Gastroesophageal sphincter (tissue), 3 donors: ENCODE measurements at regions not wholly inside any gene's neighbourhood (a gene's known extent, or its start where the extent isn't known, plus 50 kb on each side); places are given as distances from the start of the nearest gene placed in this dataset.

Source experiments
- POLR2A ChIP-seq, 2 donors: fragments of 450-650 bp; IDR thresholded peaks; one replicate each; pipeline ENCODE4 v1.6.1; 2017; ENCODE audit warnings: antibody characterized with exemption in 2 of 2, mild to moderate bottlenecking in 2 of 2, moderate library complexity in 1 of 2
- POLR2AphosphoS5 ChIP-seq: sonication (generic); formaldehyde crosslinking; IDR thresholded peaks from one replicate; pipeline ENCODE4 v1.6.1; 2017; ENCODE audit warnings: antibody characterized with exemption
- TF ChIP-seq, protein P1 (sequence below), 4 experiments: fragments of 200-600 bp in 2 of 4; fragments of 450-650 bp in 2 of 4; sonication (generic) in 1 of 4; IDR thresholded peaks; one replicate each; pipeline ENCODE4 v1.5.1; 2017 to 2019; ENCODE audit warnings: antibody characterized with exemption in 4 of 4, mild to moderate bottlenecking in 2 of 4, moderate library complexity in 2 of 4

DNA sequence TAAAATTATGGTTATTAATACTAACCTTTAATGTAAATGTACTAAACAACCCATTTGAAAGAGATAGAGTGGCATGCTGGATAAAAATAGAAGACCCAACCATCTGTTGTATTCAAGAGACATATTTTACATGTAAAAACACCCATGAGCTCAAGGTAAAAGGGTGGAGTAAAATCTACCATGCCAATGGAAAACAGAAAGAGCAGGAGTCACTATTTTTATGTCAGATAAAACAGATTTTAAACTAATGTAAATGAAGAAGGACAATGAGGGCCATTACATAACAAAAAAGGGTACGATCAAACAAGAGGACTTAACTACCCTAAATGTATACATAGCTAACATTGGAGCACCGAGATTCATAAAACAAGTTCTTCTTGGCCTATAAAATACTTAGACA, 66.3 kb downstream of the ITM2A start:
- TF ChIP-seq, protein P1, sequence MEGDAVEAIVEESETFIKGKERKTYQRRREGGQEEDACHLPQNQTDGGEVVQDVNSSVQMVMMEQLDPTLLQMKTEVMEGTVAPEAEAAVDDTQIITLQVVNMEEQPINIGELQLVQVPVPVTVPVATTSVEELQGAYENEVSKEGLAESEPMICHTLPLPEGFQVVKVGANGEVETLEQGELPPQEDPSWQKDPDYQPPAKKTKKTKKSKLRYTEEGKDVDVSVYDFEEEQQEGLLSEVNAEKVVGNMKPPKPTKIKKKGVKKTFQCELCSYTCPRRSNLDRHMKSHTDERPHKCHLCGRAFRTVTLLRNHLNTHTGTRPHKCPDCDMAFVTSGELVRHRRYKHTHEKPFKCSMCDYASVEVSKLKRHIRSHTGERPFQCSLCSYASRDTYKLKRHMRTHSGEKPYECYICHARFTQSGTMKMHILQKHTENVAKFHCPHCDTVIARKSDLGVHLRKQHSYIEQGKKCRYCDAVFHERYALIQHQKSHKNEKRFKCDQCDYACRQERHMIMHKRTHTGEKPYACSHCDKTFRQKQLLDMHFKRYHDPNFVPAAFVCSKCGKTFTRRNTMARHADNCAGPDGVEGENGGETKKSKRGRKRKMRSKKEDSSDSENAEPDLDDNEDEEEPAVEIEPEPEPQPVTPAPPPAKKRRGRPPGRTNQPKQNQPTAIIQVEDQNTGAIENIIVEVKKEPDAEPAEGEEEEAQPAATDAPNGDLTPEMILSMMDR (IDR thresholded peaks at IDR 0.05) = no peak
- no peak for TF ChIP-seq POLR2A (IDR thresholded peaks at IDR 0.05)
- TF ChIP-seq POLR2AphosphoS5 = no peak
